ENCODE measurements at regions not wholly inside any gene's neighbourhood (a gene's known extent, or its start where the extent isn't known, plus 50 kb on each side); places are given as distances from the start of the nearest gene placed in this dataset.

GRCh38 chr4:144402999-144403398 lies 243.0 kb upstream of the HHIP start:
- no peak for DNase-seq
- no peaks in the 10 kb centered on the region for H3K79me1 ChIP-seq (ENCODE audit: insufficient read depth, low read depth, low read length, poor library complexity, severe bottlenecking)
- no peak overlapping the region for H2BK15ac ChIP-seq (ENCODE audit: low read depth, low read length)
- H2BK12ac ChIP-seq (ENCODE audit: insufficient read length, low read depth, low read length) = no peak overlapping the region
- H4K5ac ChIP-seq (ENCODE audit: insufficient read length, low read depth, low read length) = no peak overlapping the region
- H3K56ac ChIP-seq (ENCODE audit: insufficient read length, low read depth, low read length) = no peak overlapping the region
- no peak overlapping the region for H3K23ac ChIP-seq (ENCODE audit: insufficient read length, low read depth, low read length)
- H3K18ac ChIP-seq (ENCODE audit: insufficient read length, low read depth, low read length) = no peak overlapping the region
- no peaks in the 10 kb centered on the region; a peak in 2 of 4 replicates for H3K4me1 Mint-ChIP-seq
- no peak overlapping the region for H4K91ac ChIP-seq (ENCODE audit: insufficient read length, low read depth, low read length)
- no peak overlapping the region for H2AK5ac ChIP-seq (ENCODE audit: insufficient read length, low read length)
- H4K8ac ChIP-seq (replicated peaks; ENCODE audit: insufficient read length, low read depth, low read length) = no peak overlapping the region
- no peaks in the 10 kb centered on the region for H3K27me3 Mint-ChIP-seq (ENCODE audit: low read depth)
- H3K4me3 Mint-ChIP-seq = no peak overlapping the region
- H3K79me2 ChIP-seq (ENCODE audit: insufficient read depth, low read length) = no peaks in the 10 kb centered on the region
- no CpG with 5 or more reads among the region's 1 CpG for WGBS (ENCODE audit: extremely low coverage, insufficient read length, low lambda C conversion rate)
- H3K23me2 ChIP-seq (ENCODE audit: insufficient read length, low read depth, low read length, poor library complexity, severe bottlenecking) = no peaks in the 10 kb centered on the region
- no peak overlapping the region for H2AFZ ChIP-seq (ENCODE audit: low read length)
- H2BK20ac ChIP-seq (ENCODE audit: low read depth, low read length, poor library complexity, severe bottlenecking) = no peak overlapping the region
- TF ChIP-seq, protein P1, sequence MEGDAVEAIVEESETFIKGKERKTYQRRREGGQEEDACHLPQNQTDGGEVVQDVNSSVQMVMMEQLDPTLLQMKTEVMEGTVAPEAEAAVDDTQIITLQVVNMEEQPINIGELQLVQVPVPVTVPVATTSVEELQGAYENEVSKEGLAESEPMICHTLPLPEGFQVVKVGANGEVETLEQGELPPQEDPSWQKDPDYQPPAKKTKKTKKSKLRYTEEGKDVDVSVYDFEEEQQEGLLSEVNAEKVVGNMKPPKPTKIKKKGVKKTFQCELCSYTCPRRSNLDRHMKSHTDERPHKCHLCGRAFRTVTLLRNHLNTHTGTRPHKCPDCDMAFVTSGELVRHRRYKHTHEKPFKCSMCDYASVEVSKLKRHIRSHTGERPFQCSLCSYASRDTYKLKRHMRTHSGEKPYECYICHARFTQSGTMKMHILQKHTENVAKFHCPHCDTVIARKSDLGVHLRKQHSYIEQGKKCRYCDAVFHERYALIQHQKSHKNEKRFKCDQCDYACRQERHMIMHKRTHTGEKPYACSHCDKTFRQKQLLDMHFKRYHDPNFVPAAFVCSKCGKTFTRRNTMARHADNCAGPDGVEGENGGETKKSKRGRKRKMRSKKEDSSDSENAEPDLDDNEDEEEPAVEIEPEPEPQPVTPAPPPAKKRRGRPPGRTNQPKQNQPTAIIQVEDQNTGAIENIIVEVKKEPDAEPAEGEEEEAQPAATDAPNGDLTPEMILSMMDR (conservative IDR thresholded peaks at IDR 0.05) = no peak
- H2BK120ac ChIP-seq (ENCODE audit: low read depth, low read length, poor library complexity, severe bottlenecking) = no peak overlapping the region
- H3K27ac ChIP-seq (ENCODE audit: insufficient read length, low read depth, low read length) = no peak overlapping the region
- no peak overlapping the region for H3K4me2 ChIP-seq (ENCODE audit: insufficient read depth, insufficient read length, low read length)
- no peaks in the 10 kb centered on the region for H3K4me1 ChIP-seq (ENCODE audit: insufficient read depth, low read length)
- no peaks in the 10 kb centered on the region for H3K36me3 Mint-ChIP-seq (ENCODE audit: insufficient read depth in 1 of 3, low read depth in 3 of 3)
- H3T11ph ChIP-seq (ENCODE audit: low read length) = no peak overlapping the region
- H3K9me3 Mint-ChIP-seq = no peaks in the 10 kb centered on the region
- no peak overlapping the region for H3K9ac ChIP-seq (ENCODE audit: extremely low read depth, insufficient read length, low read length)
- H3K4ac ChIP-seq (ENCODE audit: low read depth, low read length) = no peak overlapping the region
- H2BK5ac ChIP-seq (ENCODE audit: insufficient read length, low read length) = no peak overlapping the region
- H3K27ac Mint-ChIP-seq = no peak overlapping the region
- no peaks in the 10 kb centered on the region for H3K27me3 ChIP-seq (ENCODE audit: insufficient read depth, low read length)
- H3K14ac ChIP-seq (ENCODE audit: insufficient read depth, low read length) = no peak overlapping the region
- no peaks in the 10 kb centered on the region for H3K9me3 ChIP-seq (ENCODE audit: control insufficient read depth, low read depth, low read length)
- no peaks in the 10 kb centered on the region for H4K20me1 ChIP-seq (ENCODE audit: control insufficient read depth, insufficient read depth, insufficient read length)
